KBM-7 (cell line): ENCODE measurements at regions not wholly inside any gene's neighbourhood (a gene's known extent, or its start where the extent isn't known, plus 50 kb on each side); places are given as distances from the start of the nearest gene placed in this dataset.

Experiments
- DNase-seq: peaks from one replicate; pipeline ENCODE4 v3.0.0-alpha.2; 2015
- in situ Hi-C: fragments of 300-500 bp; cut with MboI; formaldehyde crosslinking; loops from 2 replicates; pipeline ENCODE4 v1.14.3; 2020; ENCODE audit warnings: low sequenced_read_pairs, low pct_unique_long_range_greater_than_20kb, mixed read lengths

DNA sequence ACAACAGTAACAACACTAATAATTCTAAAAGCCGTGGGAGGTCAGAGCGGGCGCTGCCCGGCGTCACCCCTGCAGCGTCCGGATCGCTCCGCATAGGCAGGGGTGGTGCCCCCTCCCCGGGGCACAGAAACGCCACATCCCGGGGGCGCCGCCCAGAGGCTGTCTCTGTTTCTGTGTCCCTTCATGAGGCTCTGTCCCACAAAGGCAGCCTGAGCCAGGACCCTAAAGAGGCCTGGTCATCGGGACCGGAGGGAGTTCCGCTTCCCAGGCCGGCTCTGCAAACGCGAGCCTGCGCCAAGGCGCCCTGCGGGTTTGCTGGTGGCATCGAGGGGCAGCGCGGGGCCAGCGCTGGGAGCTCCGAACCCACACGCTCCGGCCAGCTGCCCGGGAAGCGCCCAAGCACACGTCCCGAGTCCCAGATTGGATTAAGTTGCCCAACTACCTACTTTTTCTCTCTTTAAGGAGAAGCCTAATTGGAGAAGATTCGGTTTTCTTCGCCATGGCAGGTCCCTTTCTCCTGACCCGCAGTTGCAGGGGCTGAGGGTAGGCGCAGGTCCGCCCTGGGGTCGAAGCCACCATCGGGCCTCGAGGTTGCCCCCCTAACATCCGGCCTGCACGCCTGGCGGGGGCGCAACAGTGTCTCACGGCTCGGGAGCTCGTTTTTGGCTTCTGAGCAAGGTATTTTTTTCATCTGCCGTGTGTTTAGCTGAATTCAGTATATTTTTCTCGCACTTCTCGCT lies 421.7 kb downstream of the VRK1 start:
- peak; percentile 4 for DNase-seq
- in situ Hi-C loops = no loop called here

DNA sequence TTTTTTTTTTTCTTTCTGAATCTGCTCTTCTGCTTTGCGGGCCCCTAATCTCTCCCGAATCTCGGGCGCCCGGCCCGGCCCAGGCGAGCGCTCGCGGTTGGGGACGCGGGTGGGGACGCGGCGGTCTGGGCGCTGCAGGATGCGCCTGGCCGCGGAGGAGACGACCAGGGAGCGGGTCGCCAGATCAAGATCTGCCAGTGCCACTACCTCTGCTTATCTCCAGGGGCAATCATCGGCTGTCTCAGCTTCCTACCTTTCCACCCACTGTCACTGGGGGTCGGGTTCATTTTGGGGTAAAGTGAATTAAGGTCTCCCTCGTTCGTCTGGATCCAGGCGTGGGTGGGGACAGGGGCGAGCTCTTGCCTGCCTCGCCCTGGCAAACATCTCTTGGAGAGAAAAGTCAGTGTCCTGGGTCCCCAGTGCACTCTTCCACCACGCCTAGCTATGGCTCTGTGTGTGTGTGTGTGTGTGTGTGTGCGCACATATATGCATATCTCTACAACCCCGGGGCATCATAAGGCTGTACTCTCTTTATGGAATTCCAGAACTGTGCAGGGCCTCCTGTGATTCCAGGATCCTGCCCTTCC lies 422.3 kb downstream of the VRK1 start:
- in situ Hi-C loops = no loop called here
- DNase-seq = no peak

DNA sequence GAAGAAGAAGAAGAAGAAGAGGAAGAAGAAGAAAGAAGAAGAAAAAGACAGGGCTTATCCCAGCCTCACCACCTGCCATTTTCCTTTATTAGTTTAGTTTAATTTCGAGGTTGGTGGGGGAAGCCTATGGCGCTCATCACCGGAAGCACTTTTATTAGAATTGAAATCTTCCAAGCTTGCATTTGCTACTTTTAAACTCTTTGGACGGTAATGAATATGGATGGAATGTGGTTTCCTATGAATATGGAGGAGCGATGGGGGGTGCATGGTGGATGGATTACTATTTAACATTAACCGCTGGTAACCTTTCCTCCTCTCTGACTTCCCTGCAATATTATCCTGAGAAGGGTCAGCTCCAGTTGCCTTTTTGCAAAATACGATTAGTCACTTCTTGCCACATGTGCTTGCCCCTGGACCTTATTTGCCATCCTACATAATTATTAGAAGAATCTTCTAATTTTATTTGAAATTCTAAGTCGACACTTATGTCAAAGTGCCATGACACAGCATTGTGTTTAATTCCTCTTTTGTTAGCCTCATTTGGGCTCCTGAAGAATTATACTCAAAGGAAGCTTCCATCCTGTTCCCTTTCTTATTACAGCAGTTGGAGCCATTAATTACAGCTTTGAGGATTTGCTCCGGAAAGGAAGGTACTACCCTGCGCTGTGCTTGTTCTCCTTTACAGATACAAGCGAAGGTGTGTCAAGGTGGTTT lies 424.5 kb downstream of the VRK1 start:
- in situ Hi-C loops = no loop called here
- no peak for DNase-seq

DNA sequence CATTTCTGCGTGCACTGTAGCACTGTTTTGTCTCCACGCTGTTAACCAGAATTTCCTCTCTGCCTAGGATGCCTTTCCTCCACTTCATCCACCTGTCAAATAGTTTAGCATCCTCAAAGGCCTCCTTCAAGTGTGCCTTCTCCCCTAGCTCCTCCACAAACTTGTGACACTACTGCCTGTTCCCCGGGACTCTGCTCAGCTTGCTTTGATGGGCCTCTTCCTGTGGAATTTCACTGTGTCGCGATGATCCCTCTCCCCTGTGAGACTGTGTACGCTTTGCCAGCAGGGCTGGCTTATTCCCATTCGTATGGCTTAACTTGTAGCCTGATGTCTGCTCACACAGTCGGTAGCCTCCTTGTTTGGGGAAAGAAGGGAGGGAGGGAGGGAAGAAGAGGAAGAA lies 426.8 kb downstream of the VRK1 start:
- no peak for DNase-seq
- in situ Hi-C loops = no loop called here

DNA sequence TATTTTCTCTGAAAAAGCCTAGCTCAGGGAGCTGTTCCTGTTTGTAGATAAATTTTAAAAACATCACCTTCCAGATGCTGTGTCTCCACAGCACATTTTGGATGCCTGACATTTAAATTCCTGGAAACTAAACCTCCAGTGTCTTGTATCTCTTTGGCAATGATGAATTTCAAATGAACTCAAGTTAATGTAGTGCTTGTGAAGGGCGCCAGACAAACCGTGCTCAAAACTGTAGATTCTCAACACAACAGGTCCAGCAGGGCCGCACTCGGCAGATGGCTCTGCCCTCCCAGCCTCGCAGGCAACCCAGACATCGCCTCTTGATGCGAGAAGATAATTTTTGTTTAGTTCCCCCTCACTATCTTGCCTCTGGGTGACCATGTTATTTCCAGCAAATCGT lies 432.9 kb downstream of the VRK1 start:
- DNase-seq = no peak
- in situ Hi-C loops = no loop called here

DNA sequence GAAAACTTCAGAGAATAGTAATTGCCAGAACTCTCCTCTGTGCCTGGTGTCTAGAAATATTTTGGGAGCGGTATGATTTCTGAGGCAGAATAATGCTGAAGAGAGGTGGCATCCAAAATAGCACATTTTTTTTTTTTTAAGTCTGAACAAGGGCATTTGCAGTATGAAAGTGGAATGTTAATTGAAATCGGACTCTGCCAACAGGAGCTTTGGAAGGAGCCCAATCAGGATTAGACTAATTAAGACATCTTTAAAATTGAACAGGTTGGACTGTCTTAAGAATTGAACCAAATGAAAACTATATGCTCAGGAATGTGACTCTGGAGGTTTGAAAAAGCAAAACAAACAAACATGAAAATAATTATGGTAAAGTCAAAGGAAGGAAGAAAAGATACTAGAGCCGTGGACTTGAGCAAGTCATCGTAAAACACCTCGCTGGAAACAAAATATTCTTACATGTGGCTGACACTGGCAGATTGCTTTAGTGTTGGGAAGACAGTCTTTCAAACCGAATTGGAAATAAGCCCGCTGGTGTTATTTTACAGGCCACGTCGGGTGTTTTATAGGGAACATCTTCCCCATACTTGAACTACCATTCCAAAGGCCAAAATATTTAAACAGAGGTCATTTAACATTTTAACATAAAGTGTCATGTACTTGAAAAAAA lies 436.3 kb downstream of the VRK1 start:
- no peak for DNase-seq
- in situ Hi-C loops = no loop called here

DNA sequence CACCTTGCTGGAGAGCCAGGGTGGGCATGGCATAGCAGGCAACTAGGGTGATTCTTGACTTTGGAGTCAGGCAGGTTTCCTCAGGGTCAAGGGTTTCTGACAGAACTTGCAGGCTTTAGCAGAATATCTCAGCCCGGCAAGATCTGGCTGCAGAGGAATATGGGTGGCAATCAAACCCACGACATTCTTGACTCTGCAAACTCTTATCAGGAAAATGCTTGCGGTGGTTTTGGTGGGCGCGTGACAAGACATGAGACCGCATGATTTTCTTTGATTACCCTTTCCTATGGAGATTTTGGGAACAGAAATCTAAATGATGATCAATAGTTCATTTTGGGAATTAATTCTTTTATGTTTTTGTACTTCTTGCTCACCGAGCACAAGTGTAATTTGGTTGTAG lies 449.5 kb downstream of the VRK1 start:
- in situ Hi-C loops = no loop called here
- DNase-seq = no peak

DNA sequence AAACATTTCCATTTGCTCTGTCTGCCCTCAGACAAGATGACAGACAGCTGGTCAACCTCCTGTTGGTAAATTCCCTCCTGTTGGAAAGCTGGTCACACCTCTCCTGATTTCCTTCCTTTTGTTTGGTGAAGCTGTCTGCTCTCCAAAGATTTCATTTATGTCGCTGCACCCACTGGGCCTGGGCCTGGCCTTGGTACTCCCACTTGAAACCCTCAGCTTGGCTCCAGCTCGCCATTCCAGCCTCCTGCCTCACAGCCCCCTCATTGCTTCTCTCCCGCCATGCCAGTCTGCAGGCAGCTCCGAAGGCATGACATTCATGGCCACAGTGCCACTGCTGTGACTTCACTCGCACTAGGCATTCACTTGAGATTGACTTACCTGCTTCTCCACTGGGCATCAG lies 451.8 kb downstream of the VRK1 start:
- in situ Hi-C loops = no loop called here
- DNase-seq = no peak

DNA sequence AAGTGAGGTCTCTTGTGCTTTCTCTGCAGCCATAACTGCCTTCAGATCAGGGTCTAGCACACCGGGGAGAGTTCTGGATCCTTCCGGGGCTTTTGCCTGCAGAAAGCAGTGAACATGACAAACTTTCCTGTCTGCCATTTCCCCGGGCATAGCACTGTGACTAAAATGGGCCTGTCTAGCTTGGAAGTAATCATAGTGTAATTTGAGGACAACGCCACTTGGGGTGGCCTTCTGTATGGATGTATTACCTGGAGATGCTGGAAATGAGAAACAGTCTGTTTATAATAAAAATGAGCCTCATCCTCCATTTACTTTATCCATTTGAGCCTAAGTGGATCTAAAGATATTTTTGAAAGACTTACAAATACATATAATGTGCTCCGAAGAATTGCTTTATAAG lies 453.7 kb downstream of the VRK1 start:
- in situ Hi-C loops = no loop called here
- DNase-seq = no peak

DNA sequence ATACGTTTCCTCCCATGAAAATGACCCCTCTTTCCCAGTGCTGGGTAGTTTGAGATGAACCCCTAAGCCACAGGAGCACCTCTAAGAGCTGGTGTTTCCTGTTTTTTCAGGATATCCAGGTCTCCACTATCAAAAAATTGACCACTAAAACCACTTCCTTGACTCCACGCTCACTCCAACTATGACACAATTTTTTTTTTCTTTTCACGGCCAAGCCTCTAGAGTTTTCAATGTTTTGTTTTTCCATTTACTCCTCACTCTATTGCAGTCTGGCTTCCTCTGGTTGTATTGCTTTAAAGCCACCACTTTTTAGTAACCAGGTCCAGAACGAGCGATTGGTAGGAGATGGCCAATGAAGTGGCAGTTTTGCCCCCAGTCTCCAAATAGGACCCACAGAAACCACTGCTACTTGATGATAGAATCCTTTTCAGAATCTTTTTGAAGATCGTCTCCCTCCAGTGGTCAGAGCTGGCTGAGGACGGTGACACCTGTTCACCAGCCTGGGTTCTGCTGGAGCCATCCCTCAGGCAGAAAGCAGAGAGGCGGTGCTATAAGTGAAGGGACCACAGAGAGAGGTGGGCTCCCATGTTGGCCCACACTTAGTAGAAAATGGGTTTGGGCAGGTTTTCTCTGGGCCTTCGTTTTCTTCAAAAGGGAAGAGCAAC lies 454.4 kb downstream of the VRK1 start:
- in situ Hi-C loops = no loop called here
- DNase-seq = peak; percentile 61

DNA sequence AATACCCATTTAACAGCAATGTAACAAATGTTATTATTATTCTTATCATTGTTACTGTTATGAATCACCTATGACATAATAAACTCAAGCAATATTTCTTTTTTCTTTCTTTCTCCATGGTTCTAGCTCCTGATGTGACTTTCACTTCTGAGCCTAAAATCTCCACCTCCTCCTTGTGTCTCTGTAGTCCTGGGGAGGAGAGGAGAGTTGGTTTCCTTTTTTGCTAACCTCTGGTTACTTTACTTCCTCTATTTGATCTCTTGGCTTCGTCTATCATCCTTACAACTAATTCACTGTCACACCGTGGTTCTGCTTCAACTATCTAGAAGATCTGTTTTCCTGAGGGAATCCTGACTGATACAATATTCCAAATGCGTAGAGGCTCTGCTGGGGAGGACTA lies 456.6 kb downstream of the VRK1 start:
- in situ Hi-C loops = no loop called here
- peak; percentile 61 for DNase-seq

DNA sequence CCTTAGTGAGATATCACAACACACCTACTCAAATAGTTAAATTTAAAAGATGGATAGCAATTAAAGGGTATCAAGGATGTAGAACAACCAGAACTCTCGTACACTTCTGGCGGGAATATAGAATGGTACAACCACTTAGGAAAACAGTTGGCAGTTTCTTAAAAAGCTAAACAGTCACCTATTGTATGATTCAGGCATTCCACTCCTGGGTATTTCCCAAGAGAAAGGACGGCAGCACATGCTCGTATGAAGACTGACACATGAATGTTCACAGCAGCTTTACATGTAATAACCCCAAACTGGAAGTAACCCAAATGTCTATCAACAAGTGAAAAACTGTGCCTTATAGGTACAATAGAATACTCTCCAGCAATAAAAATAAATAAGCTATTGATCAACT lies 465.2 kb downstream of the VRK1 start:
- in situ Hi-C loops = no loop called here
- DNase-seq = no peak

DNA sequence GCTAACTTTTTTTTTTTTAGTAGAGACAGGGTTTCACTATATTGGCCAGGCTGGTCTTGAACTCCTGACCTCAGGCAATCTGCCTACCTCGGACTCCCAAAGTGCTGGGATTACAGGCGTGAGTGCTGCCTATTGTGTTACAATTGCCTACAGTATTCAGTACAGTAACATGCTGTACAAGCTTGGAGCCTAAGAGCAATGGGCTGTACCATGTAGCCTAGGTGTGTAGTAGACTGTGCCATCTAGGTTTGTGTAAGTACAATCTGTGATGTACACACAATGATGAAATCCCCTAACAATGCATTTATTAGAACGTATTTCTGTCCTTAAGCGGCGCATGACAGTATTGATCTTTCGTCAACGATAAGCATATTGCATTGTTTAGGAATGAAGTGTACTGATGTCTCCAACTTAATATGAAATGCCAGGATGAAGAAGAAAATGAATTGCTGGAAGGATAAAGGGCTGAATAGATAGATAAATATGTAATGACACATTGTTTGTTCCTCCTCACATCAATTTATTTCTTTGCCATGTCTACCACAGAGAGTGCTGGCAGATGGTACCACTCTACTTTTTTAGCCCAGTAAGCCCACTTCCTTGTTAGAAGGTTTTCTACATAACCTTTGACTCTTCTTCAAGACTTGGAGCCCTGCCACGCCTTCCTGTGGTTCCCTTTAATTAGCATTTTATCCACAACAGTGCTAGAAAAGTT lies 467.5 kb downstream of the VRK1 start:
- DNase-seq = no peak
- in situ Hi-C loops = no loop called here

DNA sequence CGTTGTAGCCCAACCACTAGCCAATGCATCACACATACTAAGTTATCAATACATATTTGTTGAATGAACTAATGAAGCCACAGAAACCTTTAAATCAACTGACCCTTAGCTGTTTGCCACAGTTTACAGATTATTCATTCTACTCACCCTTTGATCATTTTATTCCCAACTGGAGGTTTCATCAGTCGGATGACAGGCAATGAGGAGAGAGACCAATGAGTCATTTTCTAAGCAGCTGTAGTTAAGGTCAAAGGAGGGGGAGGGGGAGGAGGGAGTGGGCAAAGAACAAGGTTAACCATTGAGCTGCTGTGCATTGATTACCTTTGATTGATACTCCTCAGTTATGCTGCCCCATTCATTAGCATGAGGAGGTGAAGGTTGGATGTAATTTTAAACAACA lies 469.5 kb downstream of the VRK1 start:
- in situ Hi-C loops = no loop called here
- DNase-seq = no peak

DNA sequence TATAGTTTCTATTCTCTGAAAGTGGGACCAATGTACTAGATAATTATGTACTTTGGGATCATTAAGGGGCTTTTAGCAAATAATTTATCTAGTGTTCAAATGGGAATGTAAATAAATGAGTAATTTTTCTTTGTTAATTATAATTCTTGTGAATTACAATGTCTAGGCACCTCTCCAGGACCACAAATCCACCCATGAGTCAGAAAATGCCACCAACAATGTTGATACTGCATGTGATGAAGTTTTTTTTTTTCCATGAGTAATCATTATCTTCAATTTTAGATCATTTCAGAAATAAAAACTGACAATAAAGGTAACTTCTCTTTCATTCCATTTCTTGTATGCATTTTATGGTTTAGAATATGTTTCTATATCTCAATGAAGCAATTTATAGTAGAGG lies 470.3 kb downstream of the VRK1 start:
- DNase-seq = no peak
- in situ Hi-C loops = no loop called here

DNA sequence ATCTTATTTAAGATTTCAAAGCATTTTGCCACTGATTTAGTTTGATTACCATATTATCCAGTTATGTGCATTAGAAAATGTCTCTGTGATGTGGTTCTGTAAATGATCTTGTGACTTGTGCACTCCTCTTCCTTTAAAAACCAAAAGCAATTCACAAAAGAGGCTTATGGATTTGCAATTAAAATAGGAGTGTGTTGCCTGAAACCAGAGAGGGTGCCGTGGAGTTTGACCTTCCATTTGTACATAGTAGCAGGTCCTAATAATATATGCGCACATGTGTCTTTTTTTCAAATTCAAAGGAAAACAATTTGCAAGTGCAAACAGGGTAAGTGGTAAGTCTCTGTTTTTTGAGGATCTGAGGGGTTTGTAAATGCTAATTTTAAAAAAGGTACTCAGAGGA lies 470.9 kb downstream of the VRK1 start:
- DNase-seq = no peak
- in situ Hi-C loops = no loop called here

DNA sequence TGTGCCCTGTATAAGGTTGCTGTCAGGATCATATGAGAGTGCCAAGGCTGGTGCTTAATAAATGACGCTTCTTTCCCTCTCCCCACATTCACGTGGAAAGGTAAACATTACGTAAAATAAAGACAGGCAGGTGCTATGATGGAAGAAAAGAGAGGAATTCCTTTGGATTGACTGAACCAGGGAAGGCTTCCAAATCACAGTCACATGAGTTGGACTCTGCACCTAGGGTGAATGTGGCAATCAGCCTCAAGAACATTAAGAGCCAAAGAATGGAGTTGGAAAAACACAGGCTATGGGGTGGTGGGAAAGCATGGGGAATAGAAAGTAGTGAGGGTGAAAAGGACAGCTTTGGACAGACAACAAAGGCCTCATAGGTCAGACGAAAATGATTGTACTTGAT lies 473.1 kb downstream of the VRK1 start:
- DNase-seq = no peak
- in situ Hi-C loops = no loop called here

DNA sequence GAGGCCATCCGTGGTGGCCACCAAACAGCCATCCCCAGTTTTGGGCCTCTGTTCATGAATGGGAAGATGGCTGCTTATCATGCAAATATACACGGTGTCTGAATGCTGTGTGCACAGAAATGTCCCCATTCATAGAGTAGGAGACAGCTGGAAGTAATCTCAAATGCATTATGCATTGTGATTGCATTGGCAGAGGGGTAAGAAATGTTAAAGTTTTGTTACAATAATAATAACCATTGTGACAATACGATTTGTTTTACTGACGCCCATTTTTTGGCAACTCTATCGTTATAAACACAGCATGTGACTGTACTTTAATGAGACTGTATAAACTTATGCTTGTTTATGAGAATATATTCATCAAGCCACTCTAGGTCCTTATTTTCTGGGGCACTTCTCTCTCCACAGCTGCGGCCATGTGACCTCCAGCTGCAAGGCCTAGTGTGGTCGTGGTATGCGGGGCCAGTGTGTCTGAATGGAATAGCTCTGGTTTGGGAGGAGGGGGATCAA lies 474.3 kb downstream of the VRK1 start:
- no peak for DNase-seq
- in situ Hi-C loops = no loop called here

DNA sequence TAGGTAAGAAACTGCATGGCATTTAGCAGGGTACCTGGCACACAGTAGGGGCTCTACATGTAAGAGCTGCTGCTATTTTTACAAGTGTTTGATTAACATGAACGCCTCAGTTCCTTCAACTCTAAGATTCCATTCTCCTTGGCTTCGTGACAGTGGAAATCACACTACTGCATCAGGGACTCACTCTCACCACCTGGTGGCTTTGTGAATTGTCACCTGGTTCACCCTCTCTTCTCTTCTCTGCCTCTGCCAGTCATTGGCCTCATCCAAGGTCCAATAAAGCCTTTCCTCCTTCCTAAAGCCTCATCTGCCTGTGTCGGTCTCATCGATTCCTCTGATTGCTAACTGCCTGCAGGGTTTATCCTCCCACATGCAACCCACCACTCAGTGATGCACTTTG lies 476.4 kb downstream of the VRK1 start:
- in situ Hi-C loops = no loop called here
- no peak for DNase-seq
